HUDEP-2 (cell line): ENCODE measurements at regions not wholly inside any gene's neighbourhood (a gene's known extent, or its start where the extent isn't known, plus 50 kb on each side); places are given as distances from the start of the nearest gene placed in this dataset.
A peak's percentile ranks its signal among the peaks of the same experiment; 100 is the strongest.

Experiments
- DNase-seq, 76 experiments: peaks; one replicate each; lab custom pipeline; 2025; ENCODE audit not compliant: unreplicated experiment in 76 of 76; lab: John Stamatoyannopoulos, UW

DNA sequence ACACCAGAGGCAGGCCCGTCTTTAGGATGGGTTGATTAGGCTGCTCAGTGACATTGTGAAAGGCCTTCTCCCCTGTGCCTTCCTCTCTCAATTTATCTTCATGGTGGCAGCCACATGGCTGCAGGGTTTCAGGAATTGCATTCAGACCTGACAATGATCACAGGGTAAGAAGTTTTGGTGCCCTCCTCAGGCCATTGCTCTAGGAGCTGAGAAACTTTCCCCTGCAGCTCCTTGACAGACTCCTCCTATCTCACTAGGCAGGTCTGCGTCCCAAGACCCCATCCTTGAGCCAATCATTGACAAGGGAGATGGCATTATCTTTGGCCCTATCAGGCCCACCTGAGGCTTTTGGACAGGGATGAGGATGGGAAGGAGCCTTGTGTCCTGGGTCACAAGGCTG is 57.4 kb upstream of the ANO4 start:
- DNase-seq, result no peak

DNA sequence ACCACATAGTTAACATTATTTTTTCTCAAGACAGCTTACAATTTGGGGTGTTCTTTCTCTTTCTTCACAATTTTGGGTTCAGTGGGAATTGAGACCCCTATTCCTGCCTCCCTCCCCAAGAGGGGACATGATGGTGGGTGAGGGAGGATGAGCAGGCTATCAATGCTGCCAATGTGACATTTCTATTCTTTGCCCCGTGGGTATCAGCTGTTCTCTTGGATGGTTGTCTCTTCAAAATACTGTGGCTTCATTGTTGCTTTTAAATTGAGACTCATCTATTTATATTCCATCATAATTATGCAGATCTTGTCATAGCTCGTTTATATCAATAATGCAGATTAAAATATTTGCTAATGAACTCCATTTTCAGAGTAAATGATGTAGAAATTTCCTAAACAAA is 56.5 kb upstream of the ANO4 start:
- no peak for DNase-seq

- peak in 5 of 76 experiments; percentile 1 to 25 (median 9) for DNase-seq
These were observed 53.4 kb upstream of the ANO4 start for GRCh38 chr12:100741084-100741711.

- no peak for DNase-seq
These were observed 51.5 kb upstream of the ANO4 start for GRCh38 chr12:100743060-100743459.
